Gastrocnemius medialis (tissue), 4 donors: ENCODE measurements at regions not wholly inside any gene's neighbourhood (a gene's known extent, or its start where the extent isn't known, plus 50 kb on each side); places are given as distances from the start of the nearest gene placed in this dataset.

Source experiments
- POLR2A ChIP-seq, 2 donors: fragments of 450-650 bp; IDR thresholded peaks; one replicate each; pipeline ENCODE4 v1.6.1; 2017; ENCODE audit warnings: antibody characterized with exemption in 2 of 2, mild to moderate bottlenecking in 2 of 2, moderate library complexity in 2 of 2
- TF ChIP-seq, protein P1 (sequence below), 5 experiments: fragments of 450-650 bp in 3 of 5; fragments of 200-600 bp in 2 of 5; sonication (generic) in 2 of 5; IDR thresholded peaks in 4 of 5; conservative IDR thresholded peaks in 1 of 5; 1 replicate in 4 of 5; 2 replicates in 1 of 5; pipeline ENCODE4 v1.5.1; 2016 to 2019; ENCODE audit warnings: antibody characterized with exemption in 5 of 5, mild to moderate bottlenecking in 3 of 5, moderate library complexity in 3 of 5

DNA sequence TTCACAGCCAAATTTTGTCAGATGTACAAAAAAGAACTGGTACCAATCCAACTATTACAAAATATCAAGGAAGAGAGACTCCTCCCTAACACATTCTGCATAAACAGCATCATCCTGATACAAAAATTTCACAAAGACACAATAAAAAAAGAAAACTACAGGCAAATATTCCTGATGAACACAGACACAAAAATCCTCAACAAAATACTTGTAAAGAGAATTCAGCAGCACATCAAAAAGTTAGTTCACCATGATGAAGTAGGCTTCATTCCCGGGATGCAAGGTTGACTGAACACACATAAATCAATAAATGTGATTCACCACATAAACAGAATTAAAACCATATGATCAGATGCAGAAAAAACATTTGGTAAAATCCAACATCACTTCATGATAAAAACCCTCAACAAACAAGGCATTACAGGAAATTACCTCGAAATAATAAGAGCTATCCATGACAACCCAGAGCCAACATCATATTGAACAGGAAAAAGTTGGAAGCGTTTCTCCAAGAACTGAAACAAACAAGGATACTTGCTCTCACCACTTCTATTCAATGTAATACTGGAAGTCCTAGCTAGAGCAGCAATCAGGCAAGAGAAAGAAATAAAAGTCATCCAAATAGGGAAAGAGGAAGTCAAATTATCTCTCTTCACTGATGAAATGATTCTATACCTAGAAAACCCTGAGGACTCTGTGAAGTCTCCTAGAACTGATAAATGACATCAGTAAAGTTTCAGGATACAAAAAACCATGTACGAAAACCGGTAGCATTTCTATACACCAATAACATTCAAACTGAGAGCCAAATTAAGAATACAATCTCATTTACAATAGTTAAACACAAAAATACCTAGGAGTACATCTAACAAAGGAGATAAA, 223.1 kb downstream of the REEP3 start:
- TF ChIP-seq, protein P1, sequence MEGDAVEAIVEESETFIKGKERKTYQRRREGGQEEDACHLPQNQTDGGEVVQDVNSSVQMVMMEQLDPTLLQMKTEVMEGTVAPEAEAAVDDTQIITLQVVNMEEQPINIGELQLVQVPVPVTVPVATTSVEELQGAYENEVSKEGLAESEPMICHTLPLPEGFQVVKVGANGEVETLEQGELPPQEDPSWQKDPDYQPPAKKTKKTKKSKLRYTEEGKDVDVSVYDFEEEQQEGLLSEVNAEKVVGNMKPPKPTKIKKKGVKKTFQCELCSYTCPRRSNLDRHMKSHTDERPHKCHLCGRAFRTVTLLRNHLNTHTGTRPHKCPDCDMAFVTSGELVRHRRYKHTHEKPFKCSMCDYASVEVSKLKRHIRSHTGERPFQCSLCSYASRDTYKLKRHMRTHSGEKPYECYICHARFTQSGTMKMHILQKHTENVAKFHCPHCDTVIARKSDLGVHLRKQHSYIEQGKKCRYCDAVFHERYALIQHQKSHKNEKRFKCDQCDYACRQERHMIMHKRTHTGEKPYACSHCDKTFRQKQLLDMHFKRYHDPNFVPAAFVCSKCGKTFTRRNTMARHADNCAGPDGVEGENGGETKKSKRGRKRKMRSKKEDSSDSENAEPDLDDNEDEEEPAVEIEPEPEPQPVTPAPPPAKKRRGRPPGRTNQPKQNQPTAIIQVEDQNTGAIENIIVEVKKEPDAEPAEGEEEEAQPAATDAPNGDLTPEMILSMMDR (IDR thresholded peaks at IDR 0.05 in 4 of 5, conservative IDR thresholded peaks at IDR 0.05 in 1 of 5), result no peak
- TF ChIP-seq POLR2A (IDR thresholded peaks at IDR 0.05), result no peak
